ENCODE measurements at regions not wholly inside any gene's neighbourhood (a gene's known extent, or its start where the extent isn't known, plus 50 kb on each side); places are given as distances from the start of the nearest gene placed in this dataset.

DNA sequence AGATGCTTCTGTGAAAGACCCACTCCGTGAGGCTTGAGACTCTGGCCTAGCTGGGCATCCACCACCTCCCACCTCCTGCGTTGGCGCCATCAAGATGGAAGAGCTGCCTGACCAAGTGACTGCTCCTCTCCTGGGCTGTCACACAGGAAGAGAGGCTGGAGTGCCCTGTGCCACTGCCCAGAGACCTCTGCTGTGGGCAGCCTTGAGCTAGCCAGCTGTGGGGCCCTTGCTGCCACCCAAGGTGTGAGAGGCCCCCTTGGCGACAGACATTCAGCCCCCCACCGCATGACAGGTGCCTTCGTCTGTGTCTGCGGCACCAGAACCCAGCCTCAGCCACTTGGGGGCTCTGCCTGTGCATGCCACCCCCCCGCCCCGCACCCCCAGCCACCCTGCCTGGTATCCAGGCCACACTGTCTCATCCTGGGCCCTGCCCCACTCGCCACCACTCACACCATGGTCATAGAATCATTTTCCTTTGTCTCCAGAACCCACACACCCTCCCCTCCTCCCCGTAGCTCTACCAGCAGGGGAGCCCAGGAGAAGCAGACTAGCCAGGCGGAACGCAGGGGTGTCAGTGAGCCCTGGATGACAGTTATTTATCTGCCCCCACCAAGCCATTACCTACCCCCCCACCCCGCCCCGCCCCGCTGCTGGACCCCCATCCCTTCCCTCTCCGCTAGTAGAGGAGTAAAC, 120.9 kb upstream of the LHX1 start:
- Histone ChIP-seq H3K27me3 (ENCODE audit: control insufficient read depth, low read length) (peaks cover 5% of the 10 kb centered on the region; the same call in 1 of the 2 replicates), H3K9me3 (ENCODE audit: control insufficient read depth, insufficient read depth, low read length) (no peaks in the 10 kb centered on the region), H3K79me2 (ENCODE audit: control insufficient read depth, low read length) (no peaks in the 10 kb centered on the region)

DNA sequence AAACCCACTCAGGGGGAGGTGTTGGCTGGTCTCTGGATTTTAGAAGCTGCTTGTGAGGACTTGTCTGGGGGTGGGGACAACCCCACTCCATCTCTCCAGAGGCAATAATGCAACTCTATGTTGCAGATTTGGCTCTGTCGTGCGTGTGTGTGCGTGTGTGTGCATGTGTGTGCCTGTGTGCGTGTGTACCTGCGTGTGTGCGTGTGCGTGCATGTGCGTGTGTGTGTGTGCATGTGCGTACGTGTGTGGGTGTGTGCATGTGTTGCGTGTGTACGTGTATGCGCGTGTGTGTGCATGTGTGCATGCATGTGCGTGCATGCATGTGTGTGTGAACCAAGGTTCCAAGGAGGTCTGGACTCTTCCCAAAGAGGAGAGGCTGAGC, 120.4 kb upstream of the LHX1 start:
- no peaks in the 10 kb centered on the region for H3F3A ChIP-seq (ENCODE audit: control insufficient read depth, insufficient read depth)

More for the DNA sequence above, 120.9 kb upstream of the LHX1 start:
- no peak overlapping the region for H3K4me2 ChIP-seq (ENCODE audit: low read length)
- H3K27ac ChIP-seq (ENCODE audit: low read depth, low read length), result no peak overlapping the region
- H3K36me3 ChIP-seq (ENCODE audit: control insufficient read depth, low read length), result no peaks in the 10 kb centered on the region
- H4K20me1 ChIP-seq (ENCODE audit: control insufficient read depth, insufficient read depth, low read depth, low read length), result no peaks in the 10 kb centered on the region
- TF ChIP-seq, protein P1, sequence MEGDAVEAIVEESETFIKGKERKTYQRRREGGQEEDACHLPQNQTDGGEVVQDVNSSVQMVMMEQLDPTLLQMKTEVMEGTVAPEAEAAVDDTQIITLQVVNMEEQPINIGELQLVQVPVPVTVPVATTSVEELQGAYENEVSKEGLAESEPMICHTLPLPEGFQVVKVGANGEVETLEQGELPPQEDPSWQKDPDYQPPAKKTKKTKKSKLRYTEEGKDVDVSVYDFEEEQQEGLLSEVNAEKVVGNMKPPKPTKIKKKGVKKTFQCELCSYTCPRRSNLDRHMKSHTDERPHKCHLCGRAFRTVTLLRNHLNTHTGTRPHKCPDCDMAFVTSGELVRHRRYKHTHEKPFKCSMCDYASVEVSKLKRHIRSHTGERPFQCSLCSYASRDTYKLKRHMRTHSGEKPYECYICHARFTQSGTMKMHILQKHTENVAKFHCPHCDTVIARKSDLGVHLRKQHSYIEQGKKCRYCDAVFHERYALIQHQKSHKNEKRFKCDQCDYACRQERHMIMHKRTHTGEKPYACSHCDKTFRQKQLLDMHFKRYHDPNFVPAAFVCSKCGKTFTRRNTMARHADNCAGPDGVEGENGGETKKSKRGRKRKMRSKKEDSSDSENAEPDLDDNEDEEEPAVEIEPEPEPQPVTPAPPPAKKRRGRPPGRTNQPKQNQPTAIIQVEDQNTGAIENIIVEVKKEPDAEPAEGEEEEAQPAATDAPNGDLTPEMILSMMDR (IDR thresholded peaks at IDR 0.05; ENCODE audit: low read depth, low read length, poor library complexity, severe bottlenecking), result no peak
- TF ChIP-seq EZH2phosphoT487 (IDR thresholded peaks at IDR 0.05; ENCODE audit: borderline replicate concordance, low read length), result no peak
- H3K4me1 ChIP-seq (ENCODE audit: control insufficient read depth, low read length), result no peaks in the 10 kb centered on the region
- no peak overlapping the region for H3K4me3 ChIP-seq (ENCODE audit: low read length)
- H3K9me2 ChIP-seq (replicated peaks; ENCODE audit: control insufficient read depth, low read length), result no peaks in the 10 kb centered on the region
- H3F3A ChIP-seq (ENCODE audit: control insufficient read depth, insufficient read depth), result no peaks in the 10 kb centered on the region

DNA sequence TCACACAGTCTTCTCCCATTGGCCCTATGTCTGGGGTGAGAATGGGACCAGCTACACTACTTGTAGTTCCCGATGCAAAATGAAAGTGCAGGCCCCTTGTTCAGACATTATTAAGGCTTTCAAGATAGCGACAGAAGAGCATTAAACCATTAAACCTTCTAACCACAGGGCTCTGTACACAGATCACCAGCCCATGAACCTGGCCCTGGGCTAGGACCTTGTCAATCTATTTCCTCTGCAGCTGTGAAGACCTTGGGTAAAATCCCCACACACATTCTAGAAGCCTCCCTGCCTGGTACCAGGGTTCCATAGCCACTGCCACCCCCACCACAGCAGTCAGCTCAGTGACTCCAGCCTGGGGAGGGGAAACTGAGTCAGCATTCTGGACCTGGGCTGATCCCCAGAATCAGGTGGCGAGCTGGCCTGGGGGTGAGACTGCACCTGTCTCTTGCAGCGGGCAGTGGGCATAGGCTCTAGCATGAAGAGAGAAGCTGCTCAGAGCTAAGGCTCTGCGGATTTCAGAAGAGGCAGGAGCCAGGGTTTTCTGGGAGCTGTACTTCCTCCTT, 119.7 kb upstream of the LHX1 start:
- no peak for TF ChIP-seq EZH2phosphoT487 (IDR thresholded peaks at IDR 0.05; ENCODE audit: borderline replicate concordance, low read length)
- TF ChIP-seq, protein P1 (IDR thresholded peaks at IDR 0.05; ENCODE audit: low read depth, low read length, poor library complexity, severe bottlenecking), result no peak
- no peak overlapping the region for H3K4me2 ChIP-seq (ENCODE audit: low read length)

More for the DNA sequence above, 120.4 kb upstream of the LHX1 start:
- Histone ChIP-seq H3K79me2 (ENCODE audit: control insufficient read depth, low read length) (no peaks in the 10 kb centered on the region), H3K9me3 (ENCODE audit: control insufficient read depth, insufficient read depth, low read length) (no peaks in the 10 kb centered on the region), H3K4me2 (ENCODE audit: low read length) (no peak overlapping the region), H3K27ac (ENCODE audit: low read depth, low read length) (no peak overlapping the region), H3K4me1 (ENCODE audit: control insufficient read depth, low read length) (no peaks in the 10 kb centered on the region), H4K20me1 (ENCODE audit: control insufficient read depth, insufficient read depth, low read depth, low read length) (no peaks in the 10 kb centered on the region), H3K36me3 (ENCODE audit: control insufficient read depth, low read length) (no peaks in the 10 kb centered on the region), H3K4me3 (ENCODE audit: low read length) (no peak overlapping the region), H3K27me3 (ENCODE audit: control insufficient read depth, low read length) (peaks cover 3% of the 10 kb centered on the region; the same call in 1 of the 2 replicates), H3K9me2 (replicated peaks; ENCODE audit: control insufficient read depth, low read length) (no peaks in the 10 kb centered on the region)
- TF ChIP-seq, protein P1 (IDR thresholded peaks at IDR 0.05; ENCODE audit: low read depth, low read length, poor library complexity, severe bottlenecking), result no peak
- TF ChIP-seq EZH2phosphoT487 (IDR thresholded peaks at IDR 0.05; ENCODE audit: borderline replicate concordance, low read length), result no peak

More for the DNA sequence above, 119.7 kb upstream of the LHX1 start:
- Histone ChIP-seq H3K36me3 (ENCODE audit: control insufficient read depth, low read length) (no peaks in the 10 kb centered on the region), H3F3A (ENCODE audit: control insufficient read depth, insufficient read depth) (no peaks in the 10 kb centered on the region), H3K9me3 (ENCODE audit: control insufficient read depth, insufficient read depth, low read length) (no peaks in the 10 kb centered on the region), H3K27me3 (ENCODE audit: control insufficient read depth, low read length) (peaks cover under 1% of the 10 kb centered on the region; the same call in 1 of the 2 replicates), H3K79me2 (ENCODE audit: control insufficient read depth, low read length) (no peaks in the 10 kb centered on the region), H3K4me3 (ENCODE audit: low read length) (no peak overlapping the region), H3K27ac (ENCODE audit: low read depth, low read length) (no peak overlapping the region), H4K20me1 (ENCODE audit: control insufficient read depth, insufficient read depth, low read depth, low read length) (no peaks in the 10 kb centered on the region), H3K9me2 (replicated peaks; ENCODE audit: control insufficient read depth, low read length) (no peaks in the 10 kb centered on the region), H3K4me1 (ENCODE audit: control insufficient read depth, low read length) (no peaks in the 10 kb centered on the region)
